HG02973 (cell line): ENCODE measurements at regions not wholly inside any gene's neighbourhood (a gene's known extent, or its start where the extent isn't known, plus 50 kb on each side); places are given as distances from the start of the nearest gene placed in this dataset.
"Not testable (repeated sequence)": the region's sequence is repeated elsewhere in the genome, so short reads cannot be mapped to it uniquely, and the experiment has no call there.

Experiments
- ATAC-seq: cut with Tn5 transposase; IDR thresholded peaks from one replicate; pipeline ENCODE4 v1.9.1; 2021; ENCODE audit warnings: moderate library complexity; ENCODE audit not compliant: unreplicated experiment

DNA sequence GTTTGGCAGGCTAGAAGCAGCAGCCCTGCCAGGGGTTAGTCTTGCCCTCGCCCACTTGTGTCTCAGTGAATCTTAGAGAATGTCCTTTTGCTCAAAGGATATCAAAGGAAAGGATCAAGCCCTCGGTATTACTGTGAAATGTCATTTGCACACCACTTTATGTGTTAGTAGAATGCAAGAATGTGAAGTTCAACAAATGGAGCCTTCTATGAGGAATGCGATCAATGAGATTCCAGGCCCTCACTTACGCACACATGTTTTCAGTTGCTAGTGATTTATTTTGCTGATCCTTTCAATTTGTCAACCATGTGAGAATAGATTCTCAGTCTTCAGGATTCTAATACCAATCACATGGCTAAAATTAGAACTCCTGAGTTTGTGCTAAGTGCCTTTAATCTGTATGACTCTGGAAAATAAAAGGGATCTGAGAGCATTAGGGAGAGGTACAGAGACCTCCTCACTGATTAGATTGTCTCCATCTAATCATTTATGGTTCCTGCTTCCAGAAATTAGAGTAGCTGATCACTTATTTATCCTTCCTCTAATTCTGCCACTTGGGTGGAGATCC is 123.0 kb upstream of the SP4 start:
- no peak for ATAC-seq

DNA sequence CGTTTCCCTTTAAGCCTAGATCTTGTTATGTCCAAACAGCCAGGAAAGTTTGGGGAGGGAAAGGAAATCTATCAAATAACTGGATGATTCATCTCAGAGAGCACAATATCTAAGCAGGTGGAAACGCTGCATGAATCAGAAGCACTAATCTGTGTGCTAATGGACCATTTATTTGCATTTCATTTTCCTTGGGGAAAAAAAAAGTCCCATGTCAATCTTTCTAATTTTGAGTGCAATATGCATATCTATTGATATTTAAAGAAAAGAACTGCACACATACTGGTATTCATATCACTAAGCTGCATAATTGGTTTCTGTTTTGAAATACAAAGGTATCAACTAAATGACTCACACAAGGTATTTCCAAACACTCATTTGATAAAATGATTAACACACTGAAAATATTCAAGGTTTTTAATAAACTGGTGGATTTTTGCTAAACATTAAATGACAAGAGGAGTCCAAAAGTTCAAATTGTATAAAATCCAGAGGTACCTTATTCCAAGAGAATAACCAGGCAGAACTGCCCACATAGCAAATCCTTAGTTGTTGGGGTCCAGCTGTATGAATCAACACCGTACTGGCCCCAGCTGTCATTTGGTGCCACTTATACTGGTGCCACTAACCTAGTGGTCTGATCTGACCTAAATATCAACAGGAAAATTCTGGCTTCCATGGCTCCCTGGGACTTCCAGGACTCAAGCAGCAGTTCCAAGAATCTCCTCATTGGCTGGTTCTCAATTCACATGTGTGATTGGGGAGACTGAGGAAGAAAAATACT is 122.2 kb upstream of the SP4 start:
- ATAC-seq: no peak

DNA sequence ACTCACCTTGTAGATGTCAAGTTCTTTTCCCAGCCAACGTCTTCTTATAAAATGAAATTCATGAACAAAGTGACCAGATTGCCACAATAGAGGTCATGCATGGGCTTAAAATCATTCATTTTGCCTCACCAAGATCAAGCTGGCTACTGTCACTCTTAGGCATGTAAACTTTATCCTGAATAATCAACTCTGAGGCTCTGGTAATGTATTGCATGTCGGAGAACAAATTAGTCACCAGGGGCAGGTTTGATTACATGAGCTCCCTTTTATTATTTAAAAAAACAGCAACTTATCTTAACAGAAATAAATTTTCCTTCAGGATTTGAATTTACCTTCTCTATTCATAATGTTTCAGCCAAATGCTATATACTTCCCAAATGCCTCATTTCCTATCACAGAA is 112.9 kb upstream of the SP4 start:
- ATAC-seq: no peak

DNA sequence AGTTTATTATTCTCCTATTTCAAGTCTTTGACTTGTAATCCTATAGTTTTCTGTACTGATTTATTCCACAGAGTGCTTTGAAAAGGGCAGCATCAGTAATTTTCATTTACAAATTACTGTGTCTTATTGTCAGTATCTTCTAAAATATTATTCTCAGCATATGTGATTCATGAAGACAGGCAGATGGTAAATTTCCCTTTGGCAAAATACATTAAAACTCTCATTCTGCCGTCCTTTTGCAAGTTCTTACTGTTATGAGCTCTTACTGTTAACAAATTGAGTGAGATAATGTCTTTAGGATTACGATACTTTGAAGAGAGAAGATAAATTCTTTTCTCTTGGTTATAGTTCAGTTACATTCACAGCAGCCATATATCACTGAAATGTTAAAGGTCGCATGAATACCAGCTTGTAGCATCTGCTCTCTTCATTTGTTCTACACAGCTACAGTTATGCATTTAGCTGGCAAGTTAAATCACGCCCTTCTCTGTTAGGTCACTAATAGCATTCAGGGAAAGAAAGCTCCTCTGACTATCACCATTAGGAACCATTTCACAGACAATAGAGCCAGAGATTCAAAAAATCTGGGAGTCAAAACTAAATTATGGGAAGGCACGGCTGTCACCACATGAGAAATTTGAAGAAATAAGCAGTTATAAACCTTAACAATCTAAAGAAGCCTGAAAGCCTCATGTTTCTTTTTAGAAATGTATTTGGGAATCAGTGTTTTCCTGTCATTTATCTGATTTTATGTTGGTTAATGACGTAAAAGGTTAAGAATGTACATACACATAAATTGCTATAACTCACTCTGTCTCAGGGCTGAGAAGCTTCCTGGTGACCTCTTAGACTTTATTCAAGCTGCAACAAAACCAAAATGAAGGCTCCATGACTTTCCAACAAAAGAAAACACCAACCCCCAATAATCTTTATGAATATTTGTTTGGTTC is 109.6 kb upstream of the SP4 start:
- no peak for ATAC-seq

DNA sequence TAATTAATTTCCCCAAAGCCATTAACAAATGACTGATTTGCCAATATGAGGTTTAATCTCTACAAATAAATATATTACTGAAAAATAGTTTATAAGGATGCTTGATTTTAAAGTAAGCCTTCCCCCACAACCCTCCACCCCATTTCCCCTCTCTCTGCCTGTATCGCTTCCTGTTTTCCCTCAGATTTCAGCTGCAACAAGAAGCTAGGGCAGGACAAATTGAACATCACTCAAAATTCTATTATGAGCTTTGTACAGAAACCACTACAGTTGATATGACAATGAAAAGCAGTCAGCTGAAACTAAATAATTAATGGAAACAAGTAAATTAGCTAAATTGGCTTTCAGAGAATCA is 109.0 kb upstream of the SP4 start:
- ATAC-seq: no peak

DNA sequence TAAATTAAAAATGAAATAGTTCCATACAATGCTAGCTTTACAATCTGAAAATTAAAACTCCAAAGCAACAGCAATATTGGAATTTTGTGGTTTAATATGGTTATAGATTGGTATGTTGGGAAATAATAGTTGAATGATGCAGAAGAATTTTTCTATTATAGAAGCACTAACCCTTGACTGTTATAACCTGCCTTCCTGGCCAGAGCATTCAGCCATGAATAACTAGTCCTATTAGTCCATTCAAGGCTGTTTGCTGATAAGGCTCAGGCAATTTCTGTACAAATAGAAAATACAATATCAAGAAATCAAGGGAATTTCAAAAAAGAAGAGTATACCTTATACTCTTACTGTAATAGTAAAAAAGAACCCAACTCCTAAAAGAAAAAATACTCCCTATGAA is 101.6 kb upstream of the SP4 start:
- no peak for ATAC-seq

DNA sequence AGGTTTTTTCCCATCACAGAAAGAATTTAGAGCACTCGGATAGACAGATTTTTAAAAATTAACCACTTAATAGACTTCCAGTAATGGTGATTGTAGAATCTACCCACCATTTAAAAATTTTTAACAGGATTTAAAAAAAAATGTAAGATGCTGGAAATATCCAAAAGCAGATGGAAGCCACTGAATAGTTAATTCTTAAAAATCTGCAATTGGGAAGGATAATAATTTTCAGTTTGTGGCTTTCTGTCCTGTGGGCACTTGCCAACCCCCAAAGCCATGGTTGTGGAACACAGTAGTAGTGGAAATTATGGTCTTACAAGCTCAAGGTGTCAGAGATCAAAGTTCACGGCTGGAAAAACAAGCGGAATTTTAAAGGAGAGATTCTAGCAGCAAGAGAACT is 101.0 kb upstream of the SP4 start:
- ATAC-seq: no peak

DNA sequence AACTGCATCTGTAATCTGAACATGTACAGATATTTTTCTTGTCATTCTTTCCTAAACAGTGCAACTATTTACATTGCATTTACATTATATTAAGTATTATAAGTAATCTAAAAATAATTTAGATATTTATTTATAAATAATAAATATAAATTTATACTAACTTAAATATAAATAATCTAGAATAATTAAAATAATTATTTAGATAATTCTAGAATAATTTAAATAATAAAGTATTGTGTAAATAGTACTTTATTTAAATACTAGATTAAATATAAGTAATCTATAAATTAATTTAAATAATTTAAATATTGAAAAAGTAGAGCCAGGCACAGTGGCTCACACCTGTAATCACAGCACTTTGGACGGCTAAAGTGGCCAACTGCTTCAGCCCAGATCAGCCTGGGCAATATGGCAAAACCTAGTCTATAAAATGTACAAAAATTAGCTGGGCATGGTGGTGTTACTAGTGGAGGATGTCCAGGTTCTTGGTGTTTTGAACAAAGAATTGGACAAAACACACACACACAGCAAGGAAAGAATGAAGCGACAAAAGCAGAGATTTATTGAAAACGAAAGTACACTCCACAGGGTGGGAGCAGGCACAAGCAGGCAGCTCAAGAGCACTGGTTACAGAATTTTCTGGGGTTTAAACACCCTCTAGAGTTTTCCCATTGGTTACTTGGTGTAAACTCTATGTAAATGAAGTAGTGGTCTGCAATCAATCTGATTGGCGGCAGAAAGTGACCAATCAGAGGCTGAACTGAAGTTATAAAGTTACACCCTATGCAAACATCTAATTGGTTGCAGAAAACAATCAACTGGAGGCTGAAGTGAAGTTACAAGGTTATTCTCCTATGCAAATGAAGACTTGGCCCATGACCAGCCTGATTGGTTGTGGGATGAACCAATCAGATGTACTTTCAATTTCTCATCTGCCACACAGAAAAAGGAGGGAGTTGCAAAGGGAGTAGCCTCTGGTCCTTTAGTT is 100.2 kb upstream of the SP4 start:
- no peak for ATAC-seq

DNA sequence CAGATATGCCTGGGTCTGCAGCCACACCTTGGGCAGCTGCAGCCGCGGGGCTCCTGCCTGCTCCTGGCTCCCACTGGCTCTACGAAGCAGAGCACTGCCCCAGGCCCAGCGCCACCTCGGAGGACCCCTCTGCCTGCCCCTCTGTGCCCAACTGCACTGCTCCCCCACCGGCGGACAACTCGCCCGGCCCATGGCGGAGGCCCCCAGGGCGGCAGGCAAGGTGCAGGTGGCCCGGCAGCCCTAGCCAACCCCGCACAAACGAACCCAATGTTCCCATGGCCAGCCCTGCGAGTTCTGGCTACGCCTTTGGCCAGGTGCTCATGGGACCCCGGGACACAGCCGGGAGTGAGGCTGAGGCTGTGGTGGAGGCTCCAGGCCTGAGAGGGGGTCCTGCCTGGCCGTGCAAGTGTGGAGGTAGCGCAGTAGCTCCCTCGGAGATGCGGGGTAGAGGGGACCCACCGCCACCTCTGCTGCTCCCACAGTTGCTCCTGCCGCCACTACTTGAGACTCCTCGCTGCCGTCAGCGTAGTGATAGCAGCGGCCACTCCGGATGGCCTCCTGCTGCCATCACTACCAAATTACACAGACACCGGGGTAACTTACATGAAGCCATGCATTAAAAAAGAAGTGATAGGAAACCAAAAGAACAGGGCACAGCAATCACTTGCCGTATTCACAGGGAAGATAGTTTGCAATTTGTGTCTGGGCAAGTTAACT is 97.3 kb upstream of the SP4 start:
- ATAC-seq: no peak

DNA sequence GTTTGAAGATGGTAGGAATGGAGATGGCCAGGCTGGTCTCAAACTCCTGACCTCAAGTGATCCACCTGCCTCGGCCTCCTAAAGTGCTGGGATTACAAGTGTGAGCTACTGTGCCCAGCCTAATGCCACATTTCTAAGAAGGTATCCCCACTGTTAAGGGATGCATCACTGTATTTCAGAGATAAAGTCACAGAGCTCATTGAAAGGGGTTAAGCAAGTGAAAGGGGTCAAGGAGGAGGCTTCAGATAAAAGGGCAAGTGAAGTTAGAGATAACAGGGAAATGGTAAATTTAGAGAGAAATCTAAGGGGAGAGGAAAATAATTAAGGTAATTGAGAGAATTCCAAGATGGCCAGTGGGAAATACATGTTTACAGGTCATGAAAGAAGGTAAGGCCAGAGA is 93.0 kb upstream of the SP4 start:
- ATAC-seq: no peak

DNA sequence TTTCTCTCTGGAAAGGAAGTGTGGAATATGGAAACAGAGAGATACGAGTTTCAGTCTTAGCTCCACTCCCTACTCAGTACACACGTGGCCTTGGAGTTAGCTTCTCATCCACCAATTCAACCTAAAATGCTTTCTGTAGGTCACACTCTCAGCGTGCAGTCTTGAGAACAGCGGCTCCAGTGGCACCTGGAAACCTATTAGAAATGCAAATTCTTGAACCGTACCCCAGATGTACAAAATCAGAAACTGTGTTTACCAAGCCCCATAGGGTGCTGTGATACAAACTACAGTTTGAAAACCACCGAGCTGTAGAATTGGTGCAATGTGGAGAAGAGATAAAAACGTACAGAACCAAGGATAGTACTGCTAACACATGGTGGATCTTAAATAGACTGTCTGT is 91.1 kb upstream of the SP4 start:
- ATAC-seq: no peak

DNA sequence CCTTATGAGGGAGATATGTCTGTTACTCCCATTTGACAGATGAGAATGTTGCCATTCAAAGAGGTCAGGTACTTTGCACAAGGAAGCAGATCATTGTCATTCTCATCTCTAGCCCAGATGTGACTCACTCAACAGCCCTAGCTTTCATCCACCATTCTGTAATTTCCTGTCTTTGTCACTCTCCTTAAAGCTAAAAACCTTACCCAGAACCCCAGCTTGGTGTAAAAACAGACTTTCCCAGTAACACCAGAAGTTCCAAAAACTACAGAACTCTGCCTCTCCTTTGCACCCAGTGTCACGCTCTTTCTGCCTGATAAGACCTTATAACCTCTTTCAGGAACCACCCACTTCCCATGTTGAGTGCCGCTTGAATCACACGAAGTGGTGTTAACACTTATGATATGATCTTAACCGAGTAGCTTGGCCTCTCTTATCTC is 89.1 kb upstream of the SP4 start:
- ATAC-seq: no peak

DNA sequence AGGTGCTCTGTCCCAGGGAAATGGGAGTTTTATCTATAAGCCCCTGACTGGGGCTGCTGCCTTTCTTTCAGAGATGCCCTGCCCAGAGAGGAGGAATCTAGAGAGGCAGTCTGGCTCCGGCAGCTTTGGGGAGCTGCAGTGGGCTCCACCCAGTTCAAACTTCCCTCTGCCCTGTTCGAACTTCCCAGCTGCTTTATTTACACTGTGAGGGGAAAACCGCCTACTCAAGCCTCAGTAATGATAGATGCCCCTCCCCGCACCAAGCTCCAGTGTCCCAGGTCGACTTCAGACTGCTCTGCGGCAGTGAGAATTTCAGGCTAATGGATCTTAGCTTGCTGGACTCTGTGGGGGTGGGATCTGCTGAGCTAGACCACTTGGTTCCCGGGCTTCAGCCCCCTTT is 83.0 kb upstream of the SP4 start:
- not testable (repeated sequence) for ATAC-seq

DNA sequence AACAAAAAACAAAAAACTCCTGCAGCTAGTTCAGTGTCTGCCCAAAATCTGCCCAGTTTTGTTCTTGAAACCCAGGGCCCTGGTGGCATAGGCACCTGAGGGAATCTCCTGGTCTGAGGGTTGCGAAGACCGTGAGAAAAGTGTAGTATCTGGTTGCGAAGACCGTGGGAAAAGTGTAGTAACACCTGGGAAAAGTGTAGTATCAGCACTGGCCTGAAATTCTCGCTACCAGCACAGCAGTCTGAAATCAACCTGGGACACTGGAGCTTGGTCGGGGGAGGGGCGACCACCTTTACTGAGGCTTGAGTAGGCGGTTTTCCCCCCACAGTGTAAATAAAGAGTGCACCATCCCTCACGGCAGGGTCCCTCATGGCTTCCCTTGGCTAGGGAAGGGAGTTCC is 82.5 kb upstream of the SP4 start:
- no peak for ATAC-seq

DNA sequence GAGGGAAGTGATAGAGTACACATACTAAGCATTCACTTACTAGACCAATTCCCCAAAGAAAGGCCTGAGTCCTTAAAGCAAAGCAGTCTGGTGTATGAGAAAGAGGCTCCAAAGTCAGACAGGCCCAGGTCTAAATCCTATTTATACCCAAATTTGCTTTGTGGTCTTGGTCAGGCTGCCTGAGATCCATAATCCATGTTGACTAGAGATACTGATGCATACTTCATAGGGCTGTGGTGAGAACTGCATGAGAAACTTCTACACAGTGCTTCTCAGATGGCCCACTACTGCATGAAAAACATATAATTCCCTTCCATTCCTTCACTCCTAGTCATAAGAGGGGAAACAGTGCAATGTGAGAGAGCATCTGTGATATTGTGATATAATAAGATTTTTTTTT is 81.6 kb upstream of the SP4 start:
- no peak for ATAC-seq

DNA sequence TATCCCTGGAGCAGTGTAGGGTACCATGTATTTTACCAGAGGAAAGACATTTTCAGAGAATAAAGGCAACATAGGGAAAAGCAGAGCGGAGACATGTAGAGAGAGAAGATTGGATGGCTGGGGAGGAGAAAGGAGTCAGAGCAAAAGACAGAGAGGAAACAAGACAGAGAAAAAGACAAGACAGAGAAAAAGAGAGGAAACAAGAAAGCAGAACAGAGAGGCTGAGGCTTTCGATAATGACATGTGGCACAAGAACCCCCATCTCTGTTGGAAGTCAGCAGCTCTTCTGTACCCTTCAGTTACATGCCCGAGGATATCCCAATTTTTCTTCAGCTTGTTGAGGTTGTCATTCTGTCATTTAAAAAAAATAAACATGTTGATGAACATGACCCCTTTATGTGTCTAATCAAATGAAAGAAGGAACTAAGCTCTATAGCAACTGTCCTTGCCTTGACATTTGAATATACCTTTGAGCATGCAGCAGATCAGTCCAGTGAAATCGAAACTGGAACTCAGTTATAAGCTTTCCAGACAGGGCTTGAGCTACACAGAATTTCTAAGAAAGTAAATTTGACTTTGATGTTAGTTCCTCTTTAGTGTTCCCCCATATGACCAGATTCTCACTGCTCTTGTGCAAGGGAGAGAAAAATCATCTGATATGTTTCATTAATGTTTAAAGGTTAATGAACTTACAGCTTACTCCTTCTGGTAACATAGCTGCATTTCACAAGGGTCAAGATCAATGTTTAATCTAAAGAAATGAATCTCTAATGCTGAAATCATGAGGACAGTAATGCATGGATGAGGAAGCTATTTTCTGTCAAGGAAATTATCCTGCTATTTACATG is 75.1 kb upstream of the SP4 start:
- peak; percentile 80 for ATAC-seq

DNA sequence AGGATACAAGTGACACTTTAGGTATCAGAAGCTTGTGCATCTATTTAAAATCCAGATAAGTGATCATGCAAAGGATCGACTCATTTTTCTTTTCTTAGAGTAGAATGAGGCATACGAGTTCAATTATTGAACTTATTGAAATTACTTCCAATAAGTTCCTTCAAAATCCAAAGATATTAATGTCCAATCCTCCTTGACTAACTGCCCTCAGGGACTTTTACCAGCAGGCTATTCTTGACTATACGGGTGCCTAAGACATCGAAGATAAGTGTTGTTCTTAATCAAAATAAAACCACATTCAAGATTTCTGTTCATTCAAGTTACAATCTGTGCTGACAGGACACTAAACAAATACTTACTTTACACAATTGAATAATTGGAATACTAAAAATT is 74.5 kb upstream of the SP4 start:
- no peak for ATAC-seq

DNA sequence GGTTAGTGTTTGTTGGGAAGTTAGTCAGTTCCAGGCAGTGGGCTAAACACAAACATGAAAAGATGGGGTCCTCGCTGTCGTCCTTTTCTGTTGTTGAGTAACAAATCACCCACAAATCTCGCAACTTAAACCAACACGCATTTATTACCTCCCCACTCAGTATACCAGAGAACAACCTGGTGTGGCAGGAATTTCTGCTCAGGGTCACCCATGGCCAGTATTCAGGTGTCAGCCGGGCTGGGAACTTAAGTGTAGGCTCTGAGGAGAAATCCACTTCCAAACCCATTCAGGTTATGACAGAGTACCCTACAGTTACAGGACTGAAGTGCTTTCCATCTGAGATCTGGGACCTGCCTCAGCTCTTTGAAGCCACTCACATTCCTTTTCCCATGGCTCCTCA is 73.6 kb upstream of the SP4 start:
- no peak for ATAC-seq

DNA sequence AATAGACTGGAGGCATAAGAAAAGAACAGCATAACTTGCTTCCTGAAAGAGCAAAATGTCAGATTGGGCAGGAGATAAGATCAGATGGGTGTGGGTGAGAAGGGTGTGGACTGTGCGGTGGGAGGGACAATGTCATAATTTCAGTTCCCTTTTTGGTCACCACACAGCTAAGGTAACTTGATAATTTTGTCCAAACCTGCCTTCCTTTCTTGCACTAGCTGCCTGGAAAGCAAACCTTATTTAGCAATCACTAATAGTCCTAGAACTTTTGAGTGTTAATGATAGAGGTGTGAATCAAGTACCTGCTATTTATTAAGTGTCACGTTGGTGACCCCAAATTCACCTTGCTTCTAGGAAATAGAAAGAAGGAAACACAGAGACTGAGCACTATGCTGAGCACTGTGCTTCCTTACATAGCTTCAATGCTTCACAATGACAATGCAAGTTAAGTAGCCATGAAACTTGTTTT is 72.4 kb upstream of the SP4 start:
- peak; percentile 84 for ATAC-seq
